WTC11 (cell line): ENCODE measurements at regions not wholly inside any gene's neighbourhood (a gene's known extent, or its start where the extent isn't known, plus 50 kb on each side); places are given as distances from the start of the nearest gene placed in this dataset.

ENCODE experiments used
- ATAC-seq: fragments of 200-7000 bp; cut with Tn5 transposase; 2 replicates; pipeline ENCODE4 v1.10.0; 2021; ENCODE audit warnings: mild to moderate bottlenecking, moderate library complexity
- CTCF ChIA-PET: fragments of 300-600 bp; sonication (Branson Sonifier 250); formaldehyde crosslinking; loops from one replicate; lab custom pipeline; 2021; ENCODE audit warnings: antibody characterized with exemption; lab: Charles Lee
- POLR2A ChIA-PET: fragments of 350-600 bp; sonication (Branson Sonifier 250); formaldehyde crosslinking; loops from one replicate; lab custom pipeline; 2021; ENCODE audit warnings: antibody characterized with exemption; lab: Charles Lee
- DNase-seq: peaks from one replicate; pipeline ENCODE4 v3.0.0; 2021; ENCODE audit warnings: low spot score
- H3K27ac Mint-ChIP-seq: 2 replicates; pipeline ENCODE4 v1.8.0; 2021; ENCODE audit warnings: mixed read lengths
- H3K27me3 Mint-ChIP-seq: 2 replicates; pipeline ENCODE4 v1.8.0; 2021; ENCODE audit warnings: low read depth, mild to moderate bottlenecking, moderate library complexity, mixed read lengths
- H3K36me3 Mint-ChIP-seq: 2 replicates; pipeline ENCODE4 v1.8.0; 2021; ENCODE audit warnings: mixed read lengths
- H3K4me1 Mint-ChIP-seq: 2 replicates; pipeline ENCODE4 v1.8.0; 2022; ENCODE audit warnings: mixed read lengths
- H3K4me3 Mint-ChIP-seq: 2 replicates; pipeline ENCODE4 v1.8.0; 2021; ENCODE audit warnings: mild to moderate bottlenecking, moderate library complexity, mixed read lengths
- H3K9me3 Mint-ChIP-seq: 2 replicates; pipeline ENCODE4 v1.8.0; 2021; ENCODE audit warnings: mixed read lengths
- AR ChIP-seq: fragments of 250-450 bp; sonication (Bioruptor Pico); IDR thresholded peaks from 2 replicates; pipeline ENCODE4 v1.9.0; 2021; ENCODE audit warnings: mild to moderate bottlenecking
- ATF1 ChIP-seq: sonication (generic); formaldehyde crosslinking; IDR thresholded peaks from 2 replicates; pipeline ENCODE4 v1.8.1; 2023; ENCODE audit warnings: mild to moderate bottlenecking, moderate library complexity, missing genetic modification reagents
- ATF2 ChIP-seq: sonication (generic); formaldehyde crosslinking; IDR thresholded peaks from 2 replicates; pipeline ENCODE4 v1.8.1; 2022; ENCODE audit warnings: low read depth, missing genetic modification reagents, borderline replicate concordance
- ATF3 ChIP-seq: sonication (generic); formaldehyde crosslinking; conservative IDR thresholded peaks from 2 replicates; pipeline ENCODE4 v1.8.1; 2022; ENCODE audit warnings: mild to moderate bottlenecking, missing genetic modification reagents
- ATF6 ChIP-seq: sonication (generic); formaldehyde crosslinking; IDR thresholded peaks from 2 replicates; pipeline ENCODE4 v1.8.1; 2023; ENCODE audit warnings: mild to moderate bottlenecking, missing genetic modification reagents
- CREM ChIP-seq: sonication (generic); formaldehyde crosslinking; IDR thresholded peaks from 2 replicates; pipeline ENCODE4 v1.8.1; 2022; ENCODE audit warnings: mild to moderate bottlenecking, missing genetic modification reagents, moderate library complexity
- CTCF ChIP-seq: fragments of 200-600 bp; IDR thresholded peaks from 2 replicates; pipeline ENCODE4 v1.8.0; 2022; ENCODE audit warnings: antibody characterized with exemption
- E2F5 ChIP-seq: sonication (generic); formaldehyde crosslinking; IDR thresholded peaks from 2 replicates; pipeline ENCODE4 v1.8.1; 2022; ENCODE audit warnings: mild to moderate bottlenecking, moderate library complexity, missing genetic modification reagents
- ELF4 ChIP-seq: sonication (generic); formaldehyde crosslinking; IDR thresholded peaks from 2 replicates; pipeline ENCODE4 v1.8.1; 2022; ENCODE audit warnings: low read depth, mild to moderate bottlenecking, moderate library complexity, missing genetic modification reagents
- ESRRA ChIP-seq: sonication (generic); formaldehyde crosslinking; IDR thresholded peaks from 2 replicates; pipeline ENCODE4 v1.8.1; 2022; ENCODE audit warnings: mild to moderate bottlenecking, missing genetic modification reagents, borderline replicate concordance
- ETV6 ChIP-seq: sonication (generic); formaldehyde crosslinking; IDR thresholded peaks from 2 replicates; pipeline ENCODE4 v1.8.1; 2022; ENCODE audit warnings: mild to moderate bottlenecking, missing genetic modification reagents
- FOXP1 ChIP-seq: sonication (generic); formaldehyde crosslinking; IDR thresholded peaks from 2 replicates; pipeline ENCODE4 v1.8.0; 2022; ENCODE audit warnings: missing genetic modification reagents, mild to moderate bottlenecking, moderate library complexity, borderline replicate concordance
- FOXP4 ChIP-seq: sonication (generic); formaldehyde crosslinking; IDR thresholded peaks from 2 replicates; pipeline ENCODE4 v1.8.0; 2022; ENCODE audit warnings: mild to moderate bottlenecking, missing genetic modification reagents
- MXD4 ChIP-seq: fragments of 250-450 bp; sonication (Bioruptor Pico); IDR thresholded peaks from 2 replicates; pipeline ENCODE4 v1.8.0; 2021; ENCODE audit warnings: mild to moderate bottlenecking, moderate library complexity, borderline replicate concordance
- NFATC4 ChIP-seq: fragments of 250-450 bp; sonication (Bioruptor Pico); IDR thresholded peaks from 2 replicates; pipeline ENCODE4 v1.9.0; 2021; ENCODE audit warnings: mild to moderate bottlenecking
- NFE2L1 ChIP-seq: sonication (generic); formaldehyde crosslinking; IDR thresholded peaks from 2 replicates; pipeline ENCODE4 v1.8.1; 2023; ENCODE audit warnings: missing genetic modification reagents
- NFYB ChIP-seq: sonication (generic); formaldehyde crosslinking; conservative IDR thresholded peaks from 2 replicates; pipeline ENCODE4 v1.8.0; 2022; ENCODE audit warnings: low read depth, missing genetic modification reagents
- NR3C1 ChIP-seq: sonication (generic); formaldehyde crosslinking; conservative IDR thresholded peaks from 2 replicates; pipeline ENCODE4 v1.8.1; 2023; ENCODE audit warnings: low read depth, mild to moderate bottlenecking, missing genetic modification reagents
- PREB ChIP-seq: sonication (generic); formaldehyde crosslinking; IDR thresholded peaks from 2 replicates; pipeline ENCODE4 v1.8.1; 2022; ENCODE audit warnings: mild to moderate bottlenecking, missing genetic modification reagents, moderate library complexity, borderline replicate concordance
- RELA ChIP-seq: sonication (generic); formaldehyde crosslinking; IDR thresholded peaks from 2 replicates; pipeline ENCODE4 v1.8.1; 2022; ENCODE audit warnings: missing genetic modification reagents, mild to moderate bottlenecking, borderline replicate concordance
- SOX15 ChIP-seq: fragments of 250-450 bp; sonication (Bioruptor Pico); IDR thresholded peaks from 2 replicates; pipeline ENCODE4 v1.9.0; 2021; ENCODE audit warnings: mild to moderate bottlenecking
- TEAD4 ChIP-seq: sonication (generic); formaldehyde crosslinking; IDR thresholded peaks from 2 replicates; pipeline ENCODE4 v1.8.0; 2022; ENCODE audit warnings: mild to moderate bottlenecking, missing genetic modification reagents
- ZBTB21 ChIP-seq: sonication (generic); formaldehyde crosslinking; IDR thresholded peaks from 2 replicates; pipeline ENCODE4 v1.8.1; 2023; ENCODE audit warnings: mild to moderate bottlenecking, missing genetic modification reagents, borderline replicate concordance
- ZNF232 ChIP-seq: sonication (generic); formaldehyde crosslinking; IDR thresholded peaks from 2 replicates; pipeline ENCODE4 v1.8.0; 2022; ENCODE audit warnings: mild to moderate bottlenecking, missing genetic modification reagents

- H3K27ac Mint-ChIP-seq, result no peak overlapping the region
- no peak for ATAC-seq
- H3K4me1 Mint-ChIP-seq, result peaks cover 3% of the 10 kb centered on the region; the same call in 1 of the 2 replicates
- ChIA-PET POLR2A (no interaction called here), CTCF (interaction anchor here (0.8 to 1.2 kb wide), 2 partner anchors 12 to 64 kb away, joined by 3 read pairs; no protein-coding TSS in a partner anchor)
- H3K36me3 Mint-ChIP-seq, result peaks cover 9% of the 10 kb centered on the region; the same call in 1 of the 2 replicates
- peaks cover 13% of the 10 kb centered on the region; the same call in 1 of the 2 replicates for H3K9me3 Mint-ChIP-seq
- no peak overlapping the region for H3K4me3 Mint-ChIP-seq
- TF ChIP-seq AR (CRISPR knock-in tag) (no peak), PREB (CRISPR knock-in tag) (no peak), ATF6 (CRISPR knock-in tag) (no peak), E2F5 (no peak), TEAD4 (no peak), SOX15 (no peak), ZNF232 (CRISPR knock-in tag) (no peak), RELA (CRISPR knock-in tag) (no peak), ATF3 (CRISPR knock-in tag) (no peak), CREM (CRISPR knock-in tag) (no peak), ZBTB21 (CRISPR knock-in tag) (no peak), NFATC4 (no peak), ATF2 (CRISPR knock-in tag) (no peak)
- H3K27me3 Mint-ChIP-seq, result no peaks in the 10 kb centered on the region
- DNase-seq, result no peak
Observed at GRCh38 chr1:196136396-196136795, 471.8 kb downstream of the KCNT2 start.

- no peaks in the 10 kb centered on the region for H3K9me3 Mint-ChIP-seq
- H3K4me3 Mint-ChIP-seq, result no peak overlapping the region
- ChIA-PET CTCF (interaction anchor here (1.0 kb wide), 1 partner anchor 17 kb away, joined by 3 read pairs; no protein-coding TSS in a partner anchor), POLR2A (no interaction called here)
- DNase-seq (no peak), ATAC-seq (no peak)
- H3K36me3 Mint-ChIP-seq, result no peaks in the 10 kb centered on the region
- H3K27me3 Mint-ChIP-seq, result no peaks in the 10 kb centered on the region
- H3K4me1 Mint-ChIP-seq, result no peaks in the 10 kb centered on the region
- no peak overlapping the region for H3K27ac Mint-ChIP-seq
- TF ChIP-seq CREM (CRISPR knock-in tag) (no peak), NFYB (CRISPR knock-in tag) (no peak), ESRRA (CRISPR knock-in tag) (no peak), NR3C1 (CRISPR knock-in tag) (no peak), MXD4 (CRISPR knock-in tag) (no peak), FOXP1 (CRISPR knock-in tag) (no peak), ELF4 (CRISPR knock-in tag) (no peak), CTCF (no peak), NFE2L1 (CRISPR knock-in tag) (no peak), SOX15 (no peak), TEAD4 (no peak), ATF1 (CRISPR knock-in tag) (no peak), FOXP4 (CRISPR knock-in tag) (no peak), NFATC4 (no peak), ETV6 (CRISPR knock-in tag) (no peak)
Observed at GRCh38 chr1:196131691-196132090, 476.5 kb downstream of the KCNT2 start.
